NCI-H524 (cell line): ENCODE measurements at regions not wholly inside any gene's neighbourhood (a gene's known extent, or its start where the extent isn't known, plus 50 kb on each side); places are given as distances from the start of the nearest gene placed in this dataset.
"Not testable (repeated sequence)": the region's sequence is repeated elsewhere in the genome, so short reads cannot be mapped to it uniquely, and the experiment has no call there.

Source experiments
- DNase-seq, 2 experiments: peaks; one replicate each; lab custom pipeline; 2025; lab: John Stamatoyannopoulos, UW

DNA sequence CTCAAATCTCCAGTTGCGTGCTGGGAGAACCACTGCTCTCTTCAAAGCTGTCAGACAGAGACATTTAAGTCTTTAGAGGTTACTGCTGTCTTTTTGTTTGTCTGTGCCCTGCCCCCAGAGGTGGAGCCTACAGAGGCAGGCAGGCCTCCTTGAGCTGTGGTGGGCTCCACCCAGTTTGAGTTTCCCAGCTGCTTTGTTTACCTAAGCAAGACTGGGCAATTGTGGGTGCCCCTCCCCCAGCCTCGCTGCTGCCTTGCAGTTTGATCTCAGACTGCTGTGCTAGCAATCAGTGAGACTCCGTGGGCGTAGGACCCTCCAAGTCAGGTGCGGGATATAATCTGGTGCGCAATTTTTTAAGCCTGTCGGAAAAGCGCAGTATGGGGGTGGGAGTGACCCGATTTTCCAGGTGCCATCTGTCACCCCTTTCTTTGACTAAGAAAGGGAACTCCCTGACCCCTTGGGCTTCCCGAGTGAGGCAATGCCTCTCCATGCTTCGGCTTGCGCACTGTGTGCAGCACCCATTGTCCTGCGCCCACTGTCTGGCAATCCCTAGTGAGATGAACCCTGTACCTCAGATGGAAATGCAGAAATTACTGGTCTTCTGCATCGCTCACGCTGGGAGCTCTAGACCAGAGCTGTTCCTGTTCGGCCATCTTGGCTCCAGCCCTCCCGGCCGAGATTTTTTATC, 414.8 kb upstream of the SYNCRIP start:
- not testable (repeated sequence) for DNase-seq

DNA sequence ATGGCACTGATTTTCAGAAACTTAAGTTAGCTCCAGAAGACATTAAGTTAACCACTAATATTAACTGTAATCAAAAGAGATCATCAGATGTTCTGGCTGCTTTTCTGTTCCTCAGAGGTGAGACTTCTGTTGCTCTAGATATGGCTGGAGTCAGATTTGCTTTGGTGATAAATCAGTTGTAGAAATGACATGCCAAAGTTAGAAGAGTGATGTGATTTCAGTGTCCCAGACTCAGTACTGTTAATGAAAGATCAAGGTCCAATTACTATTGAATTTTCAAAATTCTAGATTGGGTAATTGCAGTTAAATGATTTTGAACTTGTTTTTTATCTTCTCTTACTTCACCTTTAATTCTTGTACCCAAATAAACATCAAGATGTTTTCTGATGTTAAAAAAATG, 402.4 kb upstream of the SYNCRIP start:
- DNase-seq, result no peak

DNA sequence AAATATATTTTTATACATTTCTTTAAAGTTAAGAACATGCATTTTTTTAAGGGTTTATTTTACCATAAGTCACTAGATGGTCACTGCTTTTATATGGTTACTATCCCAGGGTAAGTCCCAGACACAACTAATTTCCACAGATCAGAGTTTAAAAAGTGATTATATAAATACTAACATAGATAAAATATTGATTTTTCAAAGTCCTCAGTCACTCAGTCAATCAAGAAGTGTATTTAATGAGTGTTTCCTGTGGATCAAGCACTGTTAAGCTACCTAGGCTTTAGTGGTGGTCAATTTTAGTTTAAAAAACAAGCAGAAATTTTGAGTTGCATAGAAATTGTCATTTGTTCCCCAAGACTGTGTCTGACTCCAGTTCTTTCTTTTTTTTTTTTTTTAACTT, 399.5 kb upstream of the SYNCRIP start:
- DNase-seq, result no peak

DNA sequence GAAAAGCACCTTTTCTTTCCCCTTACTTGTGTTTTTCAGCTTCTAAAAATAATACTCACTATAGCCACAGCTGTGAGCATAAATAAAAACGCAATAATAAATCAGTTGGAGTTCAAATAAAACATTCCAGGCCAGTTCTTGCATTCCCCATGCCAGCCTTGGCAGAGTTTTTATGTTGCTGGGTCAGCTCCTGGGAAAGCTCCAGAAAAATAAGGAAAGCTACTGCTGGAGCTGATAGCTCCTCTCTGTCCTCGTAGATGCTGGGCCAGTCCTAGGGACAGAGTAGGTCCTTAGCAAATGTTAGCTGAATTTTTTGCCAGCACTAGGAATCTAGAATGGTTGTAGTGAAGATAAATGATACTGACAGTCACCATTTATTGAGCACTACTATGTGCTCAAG, 389.0 kb upstream of the SYNCRIP start:
- no peak for DNase-seq

DNA sequence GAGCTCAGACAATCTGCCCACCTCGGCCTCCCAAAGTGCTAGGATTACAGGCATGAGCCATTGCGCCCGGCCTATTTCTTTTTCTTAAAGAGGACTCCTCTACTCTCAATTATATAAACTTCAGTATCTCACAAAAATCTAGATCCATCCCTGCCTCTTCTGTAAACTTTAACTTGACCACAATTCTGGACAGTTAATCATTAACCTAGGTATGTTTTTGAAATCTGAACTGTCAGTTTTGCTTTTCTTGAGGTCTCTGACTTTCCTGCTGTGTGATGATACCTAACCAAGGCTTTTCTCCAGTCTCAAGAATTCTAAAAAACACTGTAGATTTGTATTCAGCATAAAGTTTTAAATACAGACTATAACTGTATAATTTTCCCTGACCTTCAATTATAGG, 388.2 kb upstream of the SYNCRIP start:
- no peak for DNase-seq

DNA sequence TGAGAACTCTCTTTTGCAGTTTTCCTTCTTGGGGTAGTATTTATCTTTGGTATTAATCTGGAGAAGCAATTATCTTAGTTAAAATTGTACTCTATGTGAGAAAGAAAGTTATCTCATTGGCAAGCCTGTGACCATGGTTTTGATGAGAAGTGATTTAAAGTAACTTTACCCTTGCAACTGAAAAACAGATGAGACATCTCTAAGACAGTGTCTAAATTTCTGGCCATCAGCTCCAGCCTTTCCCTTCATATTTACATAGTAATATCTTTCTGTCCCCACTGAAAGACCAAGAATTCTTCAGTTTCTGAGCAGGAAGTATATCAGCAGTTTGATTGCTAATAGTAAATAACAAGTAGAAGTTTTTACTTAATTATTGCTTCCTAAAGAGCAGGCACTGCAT, 386.1 kb upstream of the SYNCRIP start:
- no peak for DNase-seq

DNA sequence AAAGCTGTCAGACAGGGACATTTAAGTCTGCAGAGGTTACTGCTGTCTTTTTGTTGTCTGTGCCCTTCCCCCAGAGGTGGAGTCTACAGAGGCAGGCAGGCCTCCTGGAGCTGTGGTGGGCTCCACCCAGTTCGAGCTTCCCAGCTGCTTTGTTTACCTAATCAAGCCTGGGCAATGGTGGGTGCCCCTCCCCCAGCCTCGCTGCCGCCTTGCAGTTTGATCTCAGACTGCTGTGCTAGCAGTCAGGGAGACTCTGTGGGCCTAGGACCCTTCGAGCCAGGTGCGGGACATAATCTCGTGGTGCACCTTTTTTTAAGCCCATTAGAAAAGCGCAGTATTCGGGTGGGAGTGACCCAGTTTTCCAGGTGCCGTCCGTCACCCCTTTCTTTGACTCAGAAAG, 384.2 kb upstream of the SYNCRIP start:
- DNase-seq, result not testable (repeated sequence)

DNA sequence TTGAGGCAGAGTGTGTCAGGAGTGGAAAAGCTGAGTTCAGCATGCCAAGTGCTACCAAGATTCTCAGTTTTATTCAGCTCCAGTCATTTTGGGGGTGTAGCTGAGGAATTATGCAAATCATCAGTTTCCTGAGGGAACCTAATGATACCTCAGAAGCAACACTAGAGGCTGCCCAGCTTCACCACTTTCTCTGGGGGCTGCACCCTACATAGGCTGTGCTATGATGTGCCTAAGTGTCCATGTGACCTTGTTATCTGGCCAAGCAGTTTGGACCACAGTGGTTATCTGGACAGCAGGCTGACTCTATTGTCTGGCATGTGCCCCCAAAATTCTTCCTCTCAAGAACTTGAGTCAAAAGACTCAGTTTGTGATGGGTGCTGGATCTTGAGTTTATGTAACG, 374.6 kb upstream of the SYNCRIP start:
- no peak for DNase-seq

DNA sequence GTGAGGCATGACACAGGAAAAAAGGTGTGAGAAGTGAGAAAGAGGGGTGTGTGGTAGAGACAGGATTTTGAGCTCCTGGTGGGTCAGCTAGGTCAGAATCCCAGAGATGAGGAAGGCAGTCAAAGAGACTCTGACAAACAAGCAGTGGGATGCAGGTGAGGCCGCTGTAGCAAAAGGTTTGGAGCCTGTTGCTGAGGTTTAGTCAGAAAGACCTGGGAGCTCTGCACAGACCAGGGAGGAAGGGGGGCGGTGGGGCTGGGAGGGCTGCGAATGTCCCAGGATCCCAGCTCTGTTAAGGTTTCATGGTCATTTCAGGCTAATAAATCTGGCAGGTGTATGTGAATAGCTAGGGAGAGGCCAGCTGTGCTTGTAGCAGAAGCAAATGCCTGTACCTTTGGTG, 373.9 kb upstream of the SYNCRIP start:
- DNase-seq, result no peak

DNA sequence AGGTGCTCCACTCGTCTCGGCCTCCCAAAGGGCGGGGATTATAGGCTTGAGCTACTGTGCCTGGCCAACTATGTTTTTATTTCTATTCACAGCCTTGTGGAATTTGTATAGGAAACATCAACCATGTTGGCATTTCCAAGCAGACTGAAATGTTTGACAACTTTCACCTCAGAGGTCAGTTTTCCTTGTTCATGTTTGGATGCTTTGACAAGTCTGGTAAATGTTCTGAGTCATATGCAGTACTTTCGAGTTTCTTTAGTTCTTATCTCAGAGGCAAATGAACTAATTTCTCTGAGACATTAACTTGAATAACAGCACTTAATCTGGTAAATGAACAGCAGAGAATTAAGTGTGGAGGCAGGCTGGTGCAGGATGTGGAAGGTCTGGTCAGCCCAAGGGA, 373.4 kb upstream of the SYNCRIP start:
- no peak for DNase-seq

DNA sequence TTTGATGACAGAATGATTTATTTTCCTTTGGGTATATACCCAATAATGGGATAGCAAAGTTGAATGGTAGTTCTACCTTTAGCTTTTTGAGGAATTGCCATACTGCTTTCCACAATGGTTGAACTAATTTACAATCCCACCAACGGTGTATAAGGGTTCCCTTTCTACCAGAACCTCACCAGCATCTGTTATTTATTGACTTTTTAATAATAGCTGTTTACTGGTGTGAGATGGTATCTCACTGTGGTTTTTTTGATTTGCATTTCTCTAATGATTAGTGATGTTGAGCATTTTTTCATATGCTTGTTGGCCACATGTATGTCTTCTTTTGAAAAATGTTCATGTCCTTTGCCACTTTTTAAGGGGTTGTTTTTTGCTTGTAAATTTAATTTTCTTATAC, 370.3 kb upstream of the SYNCRIP start:
- DNase-seq, result not testable (repeated sequence)

DNA sequence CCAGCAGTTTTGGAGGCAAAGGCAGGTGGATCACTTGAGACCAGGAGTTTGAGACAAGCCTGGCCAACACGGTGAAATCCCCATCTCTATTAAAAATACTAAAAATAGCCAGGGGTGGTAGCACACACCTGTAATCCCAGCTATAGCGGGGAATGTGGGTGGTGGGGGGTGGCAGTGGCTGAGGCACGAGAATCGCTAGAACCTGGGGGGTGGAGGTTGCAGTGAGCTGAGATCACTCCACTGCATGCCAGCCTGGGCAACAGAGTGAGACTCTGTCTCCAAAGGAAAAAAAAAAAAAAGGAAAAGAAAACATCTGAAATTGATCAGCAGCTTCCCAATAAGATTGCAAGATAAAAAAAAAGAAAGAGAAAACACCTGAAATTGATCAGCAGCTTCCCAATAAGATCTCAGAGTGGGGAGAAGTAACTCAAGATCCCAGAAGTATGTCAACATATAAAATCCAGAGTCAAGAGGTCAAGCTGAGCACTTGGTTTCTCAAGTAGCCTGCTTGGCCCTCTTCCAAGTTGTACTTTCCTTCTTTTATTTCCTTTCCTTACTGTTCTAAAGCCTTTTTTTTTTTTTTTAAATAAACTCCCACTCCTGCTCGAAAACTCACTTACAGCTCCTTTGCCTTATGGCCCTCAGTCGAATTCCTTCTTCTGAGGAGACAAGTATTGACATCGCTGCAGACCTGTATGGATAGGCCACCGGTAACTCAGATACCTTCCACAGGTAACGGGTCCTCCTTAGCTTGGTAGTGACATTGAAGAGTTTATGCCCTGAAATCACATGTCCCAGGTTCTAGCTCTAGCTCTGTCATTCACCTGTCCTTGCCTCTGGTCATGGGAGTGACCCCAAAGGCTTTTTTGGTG, 368.5 kb upstream of the SYNCRIP start:
- peak in 1 of 2 experiments; percentile 9 for DNase-seq

DNA sequence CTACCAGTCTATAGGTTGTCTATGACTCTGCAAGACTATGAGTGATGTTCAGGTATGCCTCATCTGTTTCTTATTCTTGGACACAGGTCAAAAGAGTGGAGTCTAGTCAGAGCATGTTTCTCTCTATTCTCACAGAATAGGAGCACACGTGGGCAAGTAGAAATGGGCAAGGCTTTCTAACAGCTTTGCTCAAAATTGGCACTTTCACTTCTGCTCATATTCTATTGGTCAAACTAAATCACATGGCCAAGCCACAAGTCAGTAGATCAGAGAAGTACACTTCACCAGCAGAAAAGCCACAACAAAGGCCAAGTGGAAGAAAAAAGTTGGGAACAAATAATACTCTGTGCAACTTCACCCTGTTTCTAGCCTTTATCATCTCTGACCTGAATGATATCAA, 354.5 kb upstream of the SYNCRIP start:
- no peak for DNase-seq

DNA sequence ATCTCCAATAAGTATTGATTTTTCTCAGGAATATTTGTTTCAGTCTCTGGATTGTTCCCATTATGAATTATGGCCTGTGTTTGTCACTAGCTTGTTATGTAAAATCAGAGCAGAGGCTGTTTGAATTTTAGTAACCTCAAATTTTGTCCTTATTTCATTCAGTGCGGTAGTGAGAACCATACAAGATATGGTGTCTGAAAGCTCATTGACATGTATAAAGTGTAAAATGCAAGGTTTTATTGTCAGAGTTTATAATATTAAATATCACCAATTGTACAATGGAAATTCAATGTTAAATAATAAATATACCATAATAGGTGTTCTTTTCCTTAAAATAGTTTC, 353.3 kb upstream of the SYNCRIP start:
- DNase-seq, result no peak

DNA sequence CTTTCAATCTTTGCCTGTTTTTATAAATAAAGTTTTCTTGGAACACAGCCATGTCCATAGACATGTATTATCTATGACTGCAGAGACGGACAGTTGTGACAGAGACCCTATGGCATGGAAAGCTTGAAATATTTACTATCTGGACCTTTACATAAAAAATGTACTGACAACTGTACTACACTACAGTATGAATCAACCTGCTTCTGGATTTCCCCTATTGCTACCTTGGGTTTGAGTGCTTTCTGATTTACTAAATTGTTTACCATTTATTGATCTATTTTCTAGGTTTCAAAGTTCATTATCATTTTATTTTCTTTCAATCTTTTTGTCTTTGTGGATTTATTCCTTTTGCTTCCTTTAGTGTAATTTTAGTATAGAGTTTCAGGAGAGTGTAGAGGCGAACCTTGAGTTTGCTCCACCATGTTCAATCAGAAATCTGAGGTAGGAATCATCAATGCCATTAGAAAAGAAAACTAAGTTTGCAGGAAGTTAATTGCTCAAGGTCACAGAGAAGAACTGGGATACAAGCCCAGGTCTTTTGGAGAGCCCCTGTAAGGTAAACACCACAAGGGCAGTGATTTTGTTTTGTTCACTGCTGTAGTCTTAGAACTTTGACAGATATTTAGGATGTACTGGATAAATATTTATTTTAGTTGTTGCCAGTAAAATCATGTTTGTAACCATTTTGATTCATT, 352.8 kb upstream of the SYNCRIP start:
- DNase-seq, result no peak

DNA sequence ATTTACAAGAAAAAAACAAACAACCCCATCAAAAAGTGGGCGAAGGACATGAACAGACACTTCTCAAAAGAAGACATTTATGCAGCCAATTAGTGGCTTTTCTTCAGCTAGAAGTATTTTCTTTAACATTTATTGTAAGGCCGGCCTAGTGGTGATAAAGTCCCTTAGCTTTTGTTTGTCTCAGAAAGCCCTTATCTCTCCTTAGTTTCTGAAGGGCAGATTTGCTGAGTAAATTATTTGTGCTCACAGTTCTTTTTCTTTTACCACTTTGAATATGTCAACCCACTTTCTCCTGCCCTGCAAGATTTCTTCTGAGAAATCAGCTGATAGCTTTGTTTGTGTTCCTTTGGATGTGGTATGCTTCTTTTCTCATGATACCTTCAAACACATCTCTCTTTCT, 344.0 kb upstream of the SYNCRIP start:
- DNase-seq, result no peak

DNA sequence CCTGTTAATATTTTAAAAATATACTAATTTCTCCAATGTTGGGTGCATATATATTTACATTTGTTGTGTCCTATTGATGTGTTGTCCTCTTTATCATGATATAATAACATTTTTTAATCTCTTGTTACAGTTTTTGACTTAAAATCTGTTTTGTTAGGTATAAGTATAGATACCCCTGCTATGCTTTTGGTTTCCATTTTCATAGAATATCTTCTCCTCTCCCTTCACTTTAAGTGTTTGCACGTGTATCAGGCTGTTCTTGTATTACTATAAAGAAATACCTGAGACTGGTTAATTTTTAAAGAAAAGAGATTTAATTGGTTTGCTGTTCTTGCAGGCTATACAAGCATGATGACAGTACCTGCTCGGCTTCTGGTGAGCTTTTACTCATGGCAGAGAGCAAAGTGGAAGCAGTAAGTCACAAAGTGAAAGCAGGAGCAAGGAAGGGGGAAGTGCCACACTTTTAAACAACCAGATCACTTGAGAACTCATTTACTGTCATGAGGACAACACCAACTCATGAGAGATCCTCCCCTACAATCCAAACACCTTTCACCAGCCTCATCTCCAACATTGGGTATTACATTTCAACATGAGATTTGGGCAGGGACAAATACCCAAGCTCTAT, 340.5 kb upstream of the SYNCRIP start:
- DNase-seq, result no peak

DNA sequence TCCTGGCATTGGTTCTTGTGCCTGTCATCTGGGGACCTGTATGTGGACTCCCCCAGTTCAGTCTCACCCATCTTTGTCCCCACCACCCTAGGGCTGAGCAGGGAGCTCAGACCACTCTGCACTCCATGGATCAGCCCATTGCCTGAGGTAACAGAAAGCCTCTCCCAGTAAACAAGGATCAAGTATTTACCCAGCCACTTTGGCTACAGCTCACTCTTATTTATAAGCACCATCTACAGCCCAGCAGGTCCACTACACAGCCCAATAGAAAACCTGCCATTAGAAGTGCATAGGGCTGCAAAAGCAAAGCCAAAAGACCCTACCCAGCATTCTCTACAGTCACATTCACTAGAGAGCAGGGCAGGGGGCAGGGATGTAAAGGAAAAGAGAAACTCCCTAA, 335.0 kb upstream of the SYNCRIP start:
- DNase-seq, result no peak

DNA sequence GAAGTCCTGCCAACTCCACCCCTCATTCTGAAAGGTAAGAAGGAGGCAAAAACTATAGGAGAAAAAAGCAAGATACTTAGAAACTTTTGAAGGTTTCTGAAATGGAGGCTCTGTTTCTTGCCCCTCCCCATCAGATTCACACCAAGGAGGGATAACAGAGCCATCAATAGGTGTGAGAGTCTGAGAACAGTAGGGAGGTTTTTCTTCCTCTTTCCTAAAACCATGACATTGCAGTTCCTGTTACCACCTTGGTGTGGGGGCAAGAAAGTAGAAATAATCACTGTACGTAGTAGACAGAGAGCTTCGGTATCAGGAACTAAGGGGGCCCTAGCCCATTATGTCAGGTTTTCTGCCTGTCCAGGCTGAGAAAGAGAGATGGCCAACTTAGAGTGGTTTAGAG, 333.3 kb upstream of the SYNCRIP start:
- no peak for DNase-seq

DNA sequence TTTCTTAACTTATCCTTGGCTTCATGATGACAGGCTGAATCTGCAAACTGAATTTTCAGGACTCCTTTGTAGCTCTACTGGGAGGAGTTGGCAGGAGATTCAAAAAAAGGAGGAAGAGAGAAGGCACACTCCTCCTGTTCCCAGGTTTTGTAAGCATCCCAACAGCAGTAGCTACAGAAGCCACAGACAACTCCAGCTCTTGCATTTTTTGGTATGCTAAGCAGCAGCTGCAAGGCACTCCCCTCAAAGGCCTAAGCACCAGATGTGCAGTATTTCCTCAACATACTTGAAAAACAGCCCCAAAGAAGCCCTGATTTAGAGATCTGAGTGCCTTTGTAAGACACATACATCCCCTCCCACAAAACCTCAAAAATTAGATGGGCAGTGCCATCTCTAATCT, 328.6 kb upstream of the SYNCRIP start:
- DNase-seq, result peak in 1 of 2 experiments; percentile 11

DNA sequence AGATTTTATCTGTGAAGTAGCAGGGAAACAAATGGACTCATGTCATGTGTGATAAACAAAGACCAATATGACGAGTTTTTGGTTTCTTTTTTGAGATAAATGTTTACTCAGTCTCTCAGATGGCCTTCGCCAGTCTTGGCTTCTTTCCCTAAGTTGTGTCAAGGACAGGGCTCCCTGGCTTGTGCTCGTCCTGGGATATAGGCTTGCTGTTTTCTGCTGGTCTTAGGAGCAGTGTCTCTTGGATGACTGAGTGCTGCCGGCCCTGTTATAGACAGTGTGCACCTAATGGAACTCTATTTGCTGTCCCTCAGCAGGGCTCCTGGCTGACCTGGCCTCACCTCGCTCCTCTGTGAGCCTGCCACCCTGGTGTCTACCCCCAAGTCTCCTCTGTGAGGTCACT, 324.1 kb upstream of the SYNCRIP start:
- no peak for DNase-seq

DNA sequence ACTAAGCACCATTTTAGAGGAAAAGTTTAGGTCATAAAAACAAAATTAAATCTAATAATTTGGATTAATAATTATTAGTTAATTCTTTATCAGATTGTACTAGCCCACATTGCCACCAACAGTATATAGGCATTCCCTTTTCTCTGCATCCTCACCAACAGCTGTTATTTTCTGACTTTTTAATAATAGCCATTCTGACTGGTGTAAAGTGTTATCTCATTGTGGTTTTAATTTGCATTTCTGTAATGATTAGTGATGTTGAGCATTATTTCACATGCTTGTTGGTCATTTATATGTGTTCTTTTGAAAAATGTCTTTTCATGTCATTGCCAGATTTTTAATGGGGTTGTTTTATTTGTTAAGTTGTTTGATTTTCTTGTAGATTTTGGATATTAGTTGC, 319.1 kb upstream of the SYNCRIP start:
- DNase-seq, result no peak

DNA sequence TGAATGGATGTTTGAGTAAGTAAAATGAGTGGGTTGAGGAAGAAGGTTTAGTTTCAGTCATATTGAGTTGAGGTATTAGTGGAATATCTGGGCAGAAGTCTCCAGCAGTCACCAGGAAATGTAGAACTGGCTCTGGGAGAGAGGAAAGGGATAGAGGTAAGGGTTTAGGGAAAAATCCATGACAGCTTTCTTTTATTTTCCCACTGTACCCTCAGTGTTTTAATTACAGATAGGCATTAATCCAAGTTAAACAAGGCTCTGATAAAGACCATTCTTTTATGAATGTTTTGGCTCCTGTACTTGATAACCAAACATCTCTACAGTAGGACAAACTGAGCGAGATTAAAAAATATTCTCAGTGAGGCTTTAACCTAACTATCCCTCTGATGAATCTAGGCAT, 318.4 kb upstream of the SYNCRIP start:
- DNase-seq, result no peak
